CD14-positive monocyte (primary cell): ENCODE measurements at regions not wholly inside any gene's neighbourhood (a gene's known extent, or its start where the extent isn't known, plus 50 kb on each side); places are given as distances from the start of the nearest gene placed in this dataset.

Experiments
- DNase-seq, 3 donors: peaks; one replicate each; pipeline ENCODE4 v3.0.0-alpha.2; 2011 to 2022
- H2AFZ ChIP-seq: 2 replicates; pipeline ENCODE4 v1.6.0; 2012; ENCODE audit warnings: mild to moderate bottlenecking, low read depth, low read length, inconsistent platforms; ENCODE audit not compliant: insufficient read depth, poor library complexity, severe bottlenecking
- H3K27ac ChIP-seq, 2 donors: 1 replicate in 1 of 2; 2 replicates in 1 of 2; pipeline ENCODE4 v1.5.1; 2012 to 2013; ENCODE audit warnings: low read length in 2 of 2, control low read depth in 1 of 2, inconsistent platforms in 1 of 2, low read depth in 1 of 2, mild to moderate bottlenecking in 1 of 2
- H3K27me3 ChIP-seq, 2 donors: one replicate each; pipeline versions ENCODE4 v1.6.0 to v1.6.1; 2011 to 2013; ENCODE audit warnings: low read length in 2 of 2; ENCODE audit not compliant: control insufficient read depth in 2 of 2, insufficient read depth in 2 of 2
- H3K36me3 ChIP-seq, 2 donors: replicated peaks in 1 of 2; 1 replicate in 1 of 2; 2 replicates in 1 of 2; pipeline versions ENCODE4 v1.5.1 to v1.6.1; 2012 to 2013; ENCODE audit warnings: low read length in 2 of 2, control low read depth in 1 of 2, inconsistent platforms in 1 of 2, mild to moderate bottlenecking in 1 of 2; ENCODE audit not compliant: insufficient read depth in 2 of 2, control insufficient read depth in 1 of 2
- H3K4me1 ChIP-seq, 2 donors: 1 replicate in 1 of 2; 2 replicates in 1 of 2; pipeline versions ENCODE4 v1.5.1 to v1.6.1; 2012 to 2013; ENCODE audit warnings: low read length in 2 of 2, control low read depth in 1 of 2, inconsistent platforms in 1 of 2, mild to moderate bottlenecking in 1 of 2, moderate library complexity in 1 of 2; ENCODE audit not compliant: insufficient read depth in 2 of 2, control insufficient read depth in 1 of 2
- H3K4me2 ChIP-seq: replicated peaks from 2 replicates; pipeline ENCODE3; 2012; ENCODE audit warnings: low read length, moderate library complexity, mild to moderate bottlenecking; ENCODE audit not compliant: poor library complexity, severe bottlenecking; ENCODE audit errors: extremely low read depth
- H3K4me3 ChIP-seq, 3 experiments: fragments of 200-600 bp in 1 of 3; sonication (generic) in 1 of 3; replicated peaks in 1 of 3; 1 replicate in 2 of 3; 2 replicates in 1 of 3; pipeline ENCODE4 v1.5.1; 2011 to 2013; ENCODE audit warnings: low read length in 3 of 3, mild to moderate bottlenecking in 3 of 3, control low read depth in 2 of 3, low read depth in 2 of 3, inconsistent platforms in 1 of 3, moderate library complexity in 1 of 3
- H3K79me2 ChIP-seq: 2 replicates; pipeline ENCODE4 v1.6.0; 2012; ENCODE audit warnings: mild to moderate bottlenecking, control low read depth, inconsistent platforms, low read length, moderate library complexity; ENCODE audit not compliant: insufficient read depth
- H3K9ac ChIP-seq: 2 replicates; pipeline ENCODE4 v1.6.0; 2017; ENCODE audit warnings: low read length, mild to moderate bottlenecking; ENCODE audit not compliant: insufficient read depth, poor library complexity, severe bottlenecking
- H3K9me3 ChIP-seq, 2 donors: replicated peaks in 1 of 2; 1 replicate in 1 of 2; 2 replicates in 1 of 2; pipeline versions ENCODE4 v1.5.1 to v1.6.1; 2012 to 2013; ENCODE audit warnings: low read length in 2 of 2, control low read depth in 1 of 2; ENCODE audit not compliant: control insufficient read depth in 1 of 2, insufficient read depth in 1 of 2
- H4K20me1 ChIP-seq: 2 replicates; pipeline ENCODE4 v1.6.0; 2012; ENCODE audit warnings: mild to moderate bottlenecking, low read length, control low read depth, moderate library complexity; ENCODE audit not compliant: insufficient read depth
- H3K27ac Mint-ChIP-seq, 7 donors: one replicate each; pipeline ENCODE4 v1.8.0; 2020; ENCODE audit warnings: mild to moderate bottlenecking in 7 of 7, mixed read lengths in 7 of 7, moderate library complexity in 6 of 7, inconsistent platforms in 2 of 7
- H3K27me3 Mint-ChIP-seq, 3 donors: one replicate each; pipeline ENCODE4 v1.8.0; 2021 to 2022; ENCODE audit warnings: low read depth in 3 of 3, mild to moderate bottlenecking in 3 of 3, mixed read lengths in 3 of 3, moderate library complexity in 3 of 3, inconsistent platforms in 1 of 3
- H3K36me3 Mint-ChIP-seq, 2 donors: one replicate each; pipeline ENCODE4 v1.8.0; 2020; ENCODE audit warnings: mixed read lengths in 2 of 2, inconsistent platforms in 1 of 2, mild to moderate bottlenecking in 1 of 2
- H3K4me1 Mint-ChIP-seq: one replicate; pipeline ENCODE4 v1.8.0; 2020; ENCODE audit warnings: mild to moderate bottlenecking, mixed read lengths
- H3K4me3 Mint-ChIP-seq, 2 donors: one replicate each; pipeline ENCODE4 v1.8.0; 2020; ENCODE audit warnings: mild to moderate bottlenecking in 2 of 2, mixed read lengths in 2 of 2, moderate library complexity in 1 of 2
- H3K9me3 Mint-ChIP-seq, 7 donors: one replicate each; pipeline ENCODE4 v1.8.0; 2020 to 2022; ENCODE audit warnings: mixed read lengths in 7 of 7, mild to moderate bottlenecking in 6 of 7, moderate library complexity in 6 of 7, inconsistent platforms in 2 of 7
- WGBS: methylation state at CpG from one replicate; pipeline ENCODE4 v1.1.5; 2013; ENCODE audit warnings: missing lambda C conversion rate; ENCODE audit not compliant: insufficient coverage; 5-methylcytosine and 5-hydroxymethylcytosine counted together
- intact Hi-C, 2 donors: fragments of 100-400 bp; cut with micrococcal nuclease; formaldehyde crosslinking; loops; one replicate each; pipeline versions ENCODE4 v1.15.0 to v1.15.1; 2023
- TF ChIP-seq, protein P1 (sequence below): fragments of 200-600 bp; IDR thresholded peaks from one replicate; pipeline ENCODE4 v1.8.0; 2022; ENCODE audit warnings: antibody characterized with exemption, mild to moderate bottlenecking

DNA sequence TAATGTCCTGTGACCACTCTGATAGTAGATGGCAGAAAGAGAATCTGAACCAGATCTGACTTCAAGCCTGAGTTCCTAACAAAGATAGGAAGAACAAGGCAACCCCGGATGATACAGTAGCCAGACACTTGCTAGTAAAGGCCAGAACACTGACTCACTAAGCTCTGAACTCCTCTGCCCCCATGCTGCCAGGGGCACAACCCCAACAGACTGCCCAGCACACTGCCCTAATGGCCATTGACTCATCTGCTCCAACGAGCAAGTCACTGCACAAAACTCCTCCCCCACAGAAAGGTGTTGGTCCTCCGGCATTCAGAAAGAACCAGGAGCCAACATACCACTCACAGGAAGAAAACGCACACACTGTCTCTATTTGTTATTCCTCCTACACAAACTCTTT is 179.6 kb upstream of the NUDT4 start:
- Mint-ChIP-seq H3K27me3 (peaks cover 0 to 2% (median 0%) of the 10 kb centered on the region in 3 donors), H3K27ac (no peak overlapping the region), H3K4me1 (no peaks in the 10 kb centered on the region), H3K9me3 (peaks cover 6 to 12% (median 7%) of the 10 kb centered on the region in 7 donors), H3K36me3 (no peaks in the 10 kb centered on the region), H3K4me3 (no peak overlapping the region)
- H3K4me3 ChIP-seq, result no peak overlapping the region
- 79% methylated on average over 2 of the region's 4 CpGs for WGBS
- TF ChIP-seq, protein P1, sequence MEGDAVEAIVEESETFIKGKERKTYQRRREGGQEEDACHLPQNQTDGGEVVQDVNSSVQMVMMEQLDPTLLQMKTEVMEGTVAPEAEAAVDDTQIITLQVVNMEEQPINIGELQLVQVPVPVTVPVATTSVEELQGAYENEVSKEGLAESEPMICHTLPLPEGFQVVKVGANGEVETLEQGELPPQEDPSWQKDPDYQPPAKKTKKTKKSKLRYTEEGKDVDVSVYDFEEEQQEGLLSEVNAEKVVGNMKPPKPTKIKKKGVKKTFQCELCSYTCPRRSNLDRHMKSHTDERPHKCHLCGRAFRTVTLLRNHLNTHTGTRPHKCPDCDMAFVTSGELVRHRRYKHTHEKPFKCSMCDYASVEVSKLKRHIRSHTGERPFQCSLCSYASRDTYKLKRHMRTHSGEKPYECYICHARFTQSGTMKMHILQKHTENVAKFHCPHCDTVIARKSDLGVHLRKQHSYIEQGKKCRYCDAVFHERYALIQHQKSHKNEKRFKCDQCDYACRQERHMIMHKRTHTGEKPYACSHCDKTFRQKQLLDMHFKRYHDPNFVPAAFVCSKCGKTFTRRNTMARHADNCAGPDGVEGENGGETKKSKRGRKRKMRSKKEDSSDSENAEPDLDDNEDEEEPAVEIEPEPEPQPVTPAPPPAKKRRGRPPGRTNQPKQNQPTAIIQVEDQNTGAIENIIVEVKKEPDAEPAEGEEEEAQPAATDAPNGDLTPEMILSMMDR, result no peak
- no peaks in the 10 kb centered on the region for H3K4me1 ChIP-seq
- no peak overlapping the region for H3K9ac ChIP-seq
- no peaks in the 10 kb centered on the region for H3K27me3 ChIP-seq
- no peak overlapping the region for H3K27ac ChIP-seq
- H2AFZ ChIP-seq, result no peak overlapping the region
- H3K36me3 ChIP-seq, result no peaks in the 10 kb centered on the region
- no peaks in the 10 kb centered on the region for H4K20me1 ChIP-seq
- no peak for DNase-seq
- no peak overlapping the region for H3K4me2 ChIP-seq
- intact Hi-C loops, result no loop called here
- H3K9me3 ChIP-seq, result peaks cover 0 to 2% of the 10 kb centered on the region in 2 donors
- H3K79me2 ChIP-seq, result no peaks in the 10 kb centered on the region

DNA sequence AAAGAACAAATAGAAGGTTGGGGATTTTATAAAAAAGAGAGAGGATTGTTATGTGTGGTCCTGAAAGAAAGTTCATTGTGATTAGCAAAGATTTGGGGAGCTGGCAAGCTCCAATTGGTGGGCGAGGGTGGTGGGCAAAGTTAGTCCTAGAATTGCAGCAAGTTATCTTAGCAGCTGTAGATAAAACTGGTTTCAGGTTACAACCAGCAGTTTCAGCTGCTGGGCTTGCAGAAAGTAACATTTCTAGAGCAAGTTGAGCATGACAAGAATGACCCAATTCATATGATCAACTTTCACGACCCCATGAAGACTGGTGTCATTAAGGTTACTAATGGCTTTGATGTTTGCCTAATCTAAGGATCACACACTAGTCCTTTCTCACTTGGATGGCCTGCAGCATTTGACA is 177.9 kb upstream of the NUDT4 start:
- Mint-ChIP-seq H3K4me3 (no peak overlapping the region), H3K36me3 (no peaks in the 10 kb centered on the region), H3K27me3 (peaks cover 0 to 2% (median 0%) of the 10 kb centered on the region in 3 donors), H3K9me3 (peaks cover 0 to 4% (median 2%) of the 10 kb centered on the region in 7 donors), H3K4me1 (no peaks in the 10 kb centered on the region), H3K27ac (no peak overlapping the region)
- Histone ChIP-seq H4K20me1 (no peaks in the 10 kb centered on the region), H3K9ac (no peak overlapping the region), H3K79me2 (no peaks in the 10 kb centered on the region), H3K4me3 (no peak overlapping the region), H2AFZ (no peak overlapping the region), H3K36me3 (no peaks in the 10 kb centered on the region), H3K4me2 (no peak overlapping the region), H3K27me3 (no peaks in the 10 kb centered on the region), H3K9me3 (no peaks in the 10 kb centered on the region), H3K4me1 (no peaks in the 10 kb centered on the region), H3K27ac (no peak overlapping the region)
- no peak for DNase-seq
- intact Hi-C loops, result no loop called here
- WGBS, result 100% methylated on average over 1 of the region's 2 CpGs
- TF ChIP-seq, protein P1, result no peak
